Upper lobe of left lung (tissue), 4 donors: ENCODE measurements at regions not wholly inside any gene's neighbourhood (a gene's known extent, or its start where the extent isn't known, plus 50 kb on each side); places are given as distances from the start of the nearest gene placed in this dataset.

Source experiments
- EP300 ChIP-seq, 4 donors: sonication (generic); formaldehyde crosslinking; IDR thresholded peaks; one replicate each; pipeline ENCODE4 v1.5.1; 2017; ENCODE audit warnings: antibody characterized with exemption in 4 of 4, control low read depth in 2 of 4
- POLR2A ChIP-seq, 4 donors: fragments of 450-650 bp; IDR thresholded peaks; one replicate each; pipeline ENCODE4 v1.5.1; 2016 to 2017; ENCODE audit warnings: antibody characterized with exemption in 4 of 4, mild to moderate bottlenecking in 2 of 4
- POLR2AphosphoS5 ChIP-seq, 2 donors: sonication (generic); formaldehyde crosslinking; IDR thresholded peaks; one replicate each; pipeline ENCODE4 v1.5.1; 2017; ENCODE audit warnings: antibody characterized with exemption in 2 of 2
- TF ChIP-seq, protein P1 (sequence below), 6 experiments: fragments of 450-650 bp in 4 of 6; fragments of 200-600 bp in 2 of 6; sonication (generic) in 2 of 6; IDR thresholded peaks; one replicate each; pipeline ENCODE4 v1.5.1; 2016 to 2019; ENCODE audit warnings: antibody characterized with exemption in 6 of 6

DNA sequence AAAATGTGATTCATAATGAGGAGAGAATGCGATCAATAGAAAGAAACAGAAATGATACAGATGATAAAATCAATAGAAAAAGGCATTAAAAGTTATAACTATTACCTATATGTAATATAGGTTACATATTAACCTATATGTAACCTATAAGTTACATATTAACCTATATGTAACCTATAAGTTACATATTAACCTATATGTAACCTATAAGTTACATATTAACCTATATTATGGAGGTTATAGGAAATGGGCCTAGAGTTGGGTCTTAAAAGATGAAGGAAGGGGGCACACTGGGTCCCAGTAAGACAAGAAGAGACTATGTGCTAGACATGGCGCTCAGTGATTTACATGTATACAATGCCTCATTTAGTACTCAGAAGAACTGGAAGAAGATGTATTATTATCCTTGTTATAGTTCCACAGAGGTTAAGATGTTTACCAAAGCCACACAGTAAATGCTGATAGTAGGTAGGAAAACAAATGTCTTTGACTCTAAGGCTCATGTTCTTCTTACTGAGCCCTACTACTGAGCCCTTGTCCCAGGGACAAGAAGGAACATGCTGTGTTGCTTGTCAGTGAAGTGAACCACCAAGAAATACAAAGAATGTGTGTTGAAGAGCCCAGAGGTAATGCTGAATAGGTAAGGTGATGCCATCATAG lies 444.6 kb upstream of the PLXNA2 start:
- TF ChIP-seq, protein P1, sequence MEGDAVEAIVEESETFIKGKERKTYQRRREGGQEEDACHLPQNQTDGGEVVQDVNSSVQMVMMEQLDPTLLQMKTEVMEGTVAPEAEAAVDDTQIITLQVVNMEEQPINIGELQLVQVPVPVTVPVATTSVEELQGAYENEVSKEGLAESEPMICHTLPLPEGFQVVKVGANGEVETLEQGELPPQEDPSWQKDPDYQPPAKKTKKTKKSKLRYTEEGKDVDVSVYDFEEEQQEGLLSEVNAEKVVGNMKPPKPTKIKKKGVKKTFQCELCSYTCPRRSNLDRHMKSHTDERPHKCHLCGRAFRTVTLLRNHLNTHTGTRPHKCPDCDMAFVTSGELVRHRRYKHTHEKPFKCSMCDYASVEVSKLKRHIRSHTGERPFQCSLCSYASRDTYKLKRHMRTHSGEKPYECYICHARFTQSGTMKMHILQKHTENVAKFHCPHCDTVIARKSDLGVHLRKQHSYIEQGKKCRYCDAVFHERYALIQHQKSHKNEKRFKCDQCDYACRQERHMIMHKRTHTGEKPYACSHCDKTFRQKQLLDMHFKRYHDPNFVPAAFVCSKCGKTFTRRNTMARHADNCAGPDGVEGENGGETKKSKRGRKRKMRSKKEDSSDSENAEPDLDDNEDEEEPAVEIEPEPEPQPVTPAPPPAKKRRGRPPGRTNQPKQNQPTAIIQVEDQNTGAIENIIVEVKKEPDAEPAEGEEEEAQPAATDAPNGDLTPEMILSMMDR (IDR thresholded peaks at IDR 0.05) = no peak
- TF ChIP-seq POLR2A (IDR thresholded peaks at IDR 0.05) (no peak), POLR2AphosphoS5 (IDR thresholded peaks at IDR 0.05) (no peak), EP300 (IDR thresholded peaks at IDR 0.05) (no peak)
